HepG2 (cell line): ENCODE measurements at regions not wholly inside any gene's neighbourhood (a gene's known extent, or its start where the extent isn't known, plus 50 kb on each side); places are given as distances from the start of the nearest gene placed in this dataset.

ENCODE experiments used
- ATAC-seq: fragments of 200-7000 bp; cut with Tn5 transposase; 3 replicates; pipeline ENCODE4 v1.9.1; 2020; ENCODE audit warnings: mild to moderate bottlenecking, moderate library complexity
- BruUV-seq: library from RNA; stranded (reverse); fragments of 400-500 nt; replicated peaks from 2 replicates; lab custom pipeline; 2021; lab: Mats Ljungman, UMichigan
- CTCF ChIA-PET: fragments of 300-600 bp; formaldehyde crosslinking; extraction: SDS; loops from one replicate; lab custom pipeline; 2021; ENCODE audit warnings: low total read pairs, inconsistent platforms, low intra/inter-chr PET ratio; lab: Yijun Ruan, JAX
- POLR2A ChIA-PET: fragments of 350-600 bp; sonication (Branson Sonifier 250); formaldehyde crosslinking; loops from one replicate; lab custom pipeline; 2020; ENCODE audit warnings: antibody characterized with exemption, inconsistent platforms; lab: Yijun Ruan, JAX
- DNase-seq: peaks from one replicate; pipeline ENCODE4 v3.0.0-alpha.2; 2015; ENCODE audit warnings: low spot score
- FAIRE-seq: peaks from 3 replicates; lab custom pipeline; 2011; peaks lifted over from hg19 to GRCh38; lab: Jason Lieb, UNC
- H2AFZ ChIP-seq: one replicate; pipeline ENCODE4 v1.6.1; 2011; ENCODE audit warnings: low read length, inconsistent platforms
- H3K27ac ChIP-seq: fragments of 300-600 bp; 3 replicates; pipeline ENCODE4 v1.8.0; 2011; ENCODE audit warnings: mixed run types, mild to moderate bottlenecking, mixed read lengths, low read length, inconsistent platforms; ENCODE audit not compliant: insufficient read depth; ENCODE audit errors: extremely low read length
- H3K27me3 ChIP-seq, 2 experiments: fragments of 200-600 bp in 1 of 2; 2 replicates in 1 of 2; 3 replicates in 1 of 2; pipeline versions ENCODE4 v1.6.0 to v1.8.0; 2011; ENCODE audit warnings: low read length in 2 of 2, mild to moderate bottlenecking in 2 of 2, moderate library complexity in 2 of 2, inconsistent platforms in 1 of 2; ENCODE audit not compliant: insufficient read depth in 2 of 2, control insufficient read depth in 1 of 2
- H3K36me3 ChIP-seq, 2 experiments: fragments of 200-600 bp in 1 of 2; replicated peaks in 1 of 2; 2 replicates in 1 of 2; 3 replicates in 1 of 2; pipeline versions ENCODE4 v1.5.1 to v1.8.0; 2011; ENCODE audit warnings: low read length in 2 of 2, inconsistent platforms in 1 of 2; ENCODE audit not compliant: insufficient read depth in 2 of 2, control insufficient read depth in 1 of 2
- H3K4me1 ChIP-seq: 2 replicates; pipeline ENCODE4 v1.5.1; 2012; ENCODE audit warnings: low read length, inconsistent platforms; ENCODE audit not compliant: insufficient read depth
- H3K4me2 ChIP-seq: 2 replicates; pipeline ENCODE4 v1.6.0; 2011; ENCODE audit warnings: low read depth, low read length, inconsistent platforms
- H3K4me3 ChIP-seq, 3 experiments: fragments of 200-600 bp in 1 of 3; sonication (generic), shearing (Covaris generic) in 1 of 3; replicated peaks in 1 of 3; 2 replicates each; pipeline ENCODE4 v1.5.1; 2011 to 2016; ENCODE audit warnings: low read length in 3 of 3, inconsistent platforms in 2 of 3, low read depth in 2 of 3, mild to moderate bottlenecking in 2 of 3, control low read depth in 1 of 3, mixed read lengths in 1 of 3; ENCODE audit not compliant: insufficient read depth in 1 of 3
- H3K79me2 ChIP-seq: one replicate; pipeline ENCODE4 v1.6.1; 2011; ENCODE audit warnings: low read length, inconsistent platforms; ENCODE audit not compliant: insufficient read depth
- H3K9ac ChIP-seq: 2 replicates; pipeline ENCODE4 v1.6.0; 2011; ENCODE audit warnings: mild to moderate bottlenecking, low read depth, low read length, inconsistent platforms; ENCODE audit not compliant: insufficient read depth
- H3K9me3 ChIP-seq: 2 replicates; pipeline ENCODE4 v1.5.1; 2012; ENCODE audit warnings: mild to moderate bottlenecking, low read length
- H4K20me1 ChIP-seq: 2 replicates; pipeline ENCODE4 v1.6.0; 2011; ENCODE audit warnings: inconsistent platforms, mild to moderate bottlenecking, low read length, moderate library complexity; ENCODE audit not compliant: insufficient read depth
- ATF1 ChIP-seq: IDR thresholded peaks from 2 replicates; pipeline ENCODE4 v1.6.1; 2016; ENCODE audit warnings: mild to moderate bottlenecking, control low read depth
- CAMTA2 ChIP-seq: sonication (generic); formaldehyde crosslinking; IDR thresholded peaks from 2 replicates; pipeline ENCODE4 v1.4.0; 2020; ENCODE audit warnings: mild to moderate bottlenecking, missing genetic modification reagents, borderline replicate concordance
- MAZ ChIP-seq, 2 experiments: sonication (generic) in 1 of 2; formaldehyde crosslinking in 1 of 2; IDR thresholded peaks; 2 replicates each; pipeline versions ENCODE4 v1.5.0 to v1.6.1; 2012 to 2020; ENCODE audit warnings: low read depth in 2 of 2, mild to moderate bottlenecking in 2 of 2, borderline replicate concordance in 1 of 2, improper control_type of control experiment in 1 of 2, low read length in 1 of 2, missing genetic modification reagents in 1 of 2, moderate library complexity in 1 of 2
- MYNN ChIP-seq: sonication (generic); formaldehyde crosslinking; IDR thresholded peaks from 2 replicates; pipeline ENCODE4 v1.4.0; 2020; ENCODE audit warnings: mild to moderate bottlenecking, low read depth, missing genetic modification reagents
- RBM22 ChIP-seq: fragments of 200-400 bp; formaldehyde crosslinking; optimal IDR thresholded peaks from 2 replicates; pipeline ENCODE3; 2017; ENCODE audit warnings: mild to moderate bottlenecking, low read length, moderate library complexity
- SMARCE1 ChIP-seq: fragments of 450-650 bp; IDR thresholded peaks from 2 replicates; pipeline ENCODE4 v1.6.1; 2017; ENCODE audit warnings: borderline replicate concordance
- YEATS4 ChIP-seq: sonication (generic); formaldehyde crosslinking; IDR thresholded peaks from 2 replicates; pipeline ENCODE4 v1.4.0; 2020; ENCODE audit warnings: missing genetic modification reagents, borderline replicate concordance
- ZUFSP ChIP-seq: sonication (generic); formaldehyde crosslinking; IDR thresholded peaks from 2 replicates; pipeline ENCODE4 v1.9.0; 2021; ENCODE audit warnings: missing genetic modification reagents, mild to moderate bottlenecking, borderline replicate concordance
- WGBS: methylation state at CpG from one replicate; pipeline ENCODE4 v1.1.6; 2017; ENCODE audit warnings: low lambda C conversion rate; 5-methylcytosine and 5-hydroxymethylcytosine counted together
- in situ Hi-C: cut with HindIII; loops from 2 replicates; pipeline ENCODE4 v1.10.0; 2017; ENCODE audit warnings: low pct_unique_long_range_greater_than_20kb; ENCODE audit not compliant: extremely low pct_ligation_motif_present
- intact Hi-C: fragments of 100-400 bp; cut with micrococcal nuclease; formaldehyde crosslinking; loops from one replicate; pipeline ENCODE4 v1.10.0; 2022; ENCODE audit not compliant: unreplicated experiment
- TF ChIP-seq, protein P1 (sequence below): sonication (generic); formaldehyde crosslinking; IDR thresholded peaks from 2 replicates; pipeline ENCODE4 v1.4.0; 2020; ENCODE audit warnings: missing genetic modification reagents, mild to moderate bottlenecking, borderline replicate concordance
- TF ChIP-seq, protein P2 (sequence below): IDR thresholded peaks from 2 replicates; pipeline ENCODE4 v1.6.1; 2016; ENCODE audit warnings: low read depth
- TF ChIP-seq, protein P3 (sequence below): sonication (generic); formaldehyde crosslinking; IDR thresholded peaks from 2 replicates; pipeline ENCODE4 v1.8.0; 2023; ENCODE audit warnings: mild to moderate bottlenecking, missing genetic modification reagents

DNA sequence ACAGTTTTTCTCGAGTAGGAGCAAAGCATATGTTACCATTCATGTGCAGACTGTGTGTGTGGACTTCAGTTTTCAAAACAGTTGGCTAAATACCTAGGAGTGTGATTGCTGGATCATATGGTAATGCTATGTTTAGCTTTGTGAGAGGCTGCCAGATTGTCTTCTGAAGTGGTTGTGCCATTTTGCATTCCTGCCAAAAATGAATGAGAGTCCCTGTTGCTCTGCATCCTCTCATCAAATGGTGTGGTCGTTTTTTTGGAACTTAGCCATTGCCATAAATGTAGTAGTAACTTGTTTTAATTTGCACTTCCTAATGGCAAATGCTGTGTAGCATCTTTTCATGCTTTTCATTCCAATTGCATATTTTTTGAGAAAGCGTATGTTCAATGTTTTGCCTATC lies 77.2 kb upstream of the NDN start:
- H3K27me3 ChIP-seq, result no peaks in the 10 kb centered on the region; a peak in 1 of 5 replicates
- H3K4me3 ChIP-seq, result no peak overlapping the region
- no TSS peak for BruUV-seq
- H3K9ac ChIP-seq, result no peak overlapping the region
- DNase-seq, result no peak
- POLR2A ChIA-PET, result no interaction called here
- peaks cover 22% of the 10 kb centered on the region; the same call in 1 of the 2 replicates for H3K9me3 ChIP-seq
- no peak overlapping the region for H3K4me2 ChIP-seq
- in situ Hi-C loops (no loop called here), intact Hi-C loops (loop anchor here (10.0 kb wide), 1 partner anchor 90 kb away; no protein-coding TSS in a partner anchor)
- WGBS, result 13% methylated on average over 3 of the region's 3 CpGs
- H3K36me3 ChIP-seq, result no peaks in the 10 kb centered on the region
- H3K79me2 ChIP-seq, result no peaks in the 10 kb centered on the region
- CTCF ChIA-PET, result no interaction called here
- ATAC-seq, result no peak
- no peak overlapping the region for H3K27ac ChIP-seq
- FAIRE-seq, result no peak
- no peaks in the 10 kb centered on the region for H3K4me1 ChIP-seq
- H2AFZ ChIP-seq, result no peak overlapping the region
- no peaks in the 10 kb centered on the region for H4K20me1 ChIP-seq
- TF ChIP-seq RBM22 (no peak), MYNN (CRISPR knock-in tag) (no peak), ZUFSP (CRISPR knock-in tag) (no peak), MAZ (IDR thresholded peaks at IDR 0.05; ENCODE audit: borderline replicate concordance, low read depth, low read length) (no peak), MAZ (CRISPR knock-in tag; IDR thresholded peaks at IDR 0.05; ENCODE audit: low read depth) (no peak), ATF1 (CRISPR knock-in tag) (no peak), CAMTA2 (CRISPR knock-in tag) (no peak), YEATS4 (CRISPR knock-in tag) (no peak), SMARCE1 (no peak)
- TF ChIP-seq, protein P1, sequence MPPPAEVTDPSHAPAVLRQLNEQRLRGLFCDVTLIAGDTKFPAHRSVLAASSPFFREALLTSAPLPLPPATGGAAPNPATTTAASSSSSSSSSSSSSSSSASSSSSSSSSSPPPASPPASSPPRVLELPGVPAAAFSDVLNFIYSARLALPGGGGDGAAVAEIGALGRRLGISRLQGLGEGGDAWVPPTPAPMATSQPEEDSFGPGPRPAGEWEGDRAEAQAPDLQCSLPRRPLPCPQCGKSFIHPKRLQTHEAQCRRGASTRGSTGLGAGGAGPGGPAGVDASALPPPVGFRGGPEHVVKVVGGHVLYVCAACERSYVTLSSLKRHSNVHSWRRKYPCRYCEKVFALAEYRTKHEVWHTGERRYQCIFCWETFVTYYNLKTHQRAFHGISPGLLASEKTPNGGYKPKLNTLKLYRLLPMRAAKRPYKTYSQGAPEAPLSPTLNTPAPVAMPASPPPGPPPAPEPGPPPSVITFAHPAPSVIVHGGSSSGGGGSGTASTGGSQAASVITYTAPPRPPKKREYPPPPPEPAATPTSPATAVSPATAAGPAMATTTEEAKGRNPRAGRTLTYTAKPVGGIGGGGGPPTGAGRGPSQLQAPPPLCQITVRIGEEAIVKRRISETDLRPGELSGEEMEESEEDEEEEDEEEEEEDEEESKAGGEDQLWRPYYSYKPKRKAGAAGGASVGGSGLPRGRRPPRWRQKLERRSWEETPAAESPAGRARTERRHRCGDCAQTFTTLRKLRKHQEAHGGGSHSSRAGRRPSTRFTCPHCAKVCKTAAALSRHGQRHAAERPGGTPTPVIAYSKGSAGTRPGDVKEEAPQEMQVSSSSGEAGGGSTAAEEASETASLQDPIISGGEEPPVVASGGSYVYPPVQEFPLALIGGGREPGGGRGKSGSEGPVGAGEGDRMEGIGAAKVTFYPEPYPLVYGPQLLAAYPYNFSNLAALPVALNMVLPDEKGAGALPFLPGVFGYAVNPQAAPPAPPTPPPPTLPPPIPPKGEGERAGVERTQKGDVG (CRISPR knock-in tag), result no peak
- TF ChIP-seq, protein P2, sequence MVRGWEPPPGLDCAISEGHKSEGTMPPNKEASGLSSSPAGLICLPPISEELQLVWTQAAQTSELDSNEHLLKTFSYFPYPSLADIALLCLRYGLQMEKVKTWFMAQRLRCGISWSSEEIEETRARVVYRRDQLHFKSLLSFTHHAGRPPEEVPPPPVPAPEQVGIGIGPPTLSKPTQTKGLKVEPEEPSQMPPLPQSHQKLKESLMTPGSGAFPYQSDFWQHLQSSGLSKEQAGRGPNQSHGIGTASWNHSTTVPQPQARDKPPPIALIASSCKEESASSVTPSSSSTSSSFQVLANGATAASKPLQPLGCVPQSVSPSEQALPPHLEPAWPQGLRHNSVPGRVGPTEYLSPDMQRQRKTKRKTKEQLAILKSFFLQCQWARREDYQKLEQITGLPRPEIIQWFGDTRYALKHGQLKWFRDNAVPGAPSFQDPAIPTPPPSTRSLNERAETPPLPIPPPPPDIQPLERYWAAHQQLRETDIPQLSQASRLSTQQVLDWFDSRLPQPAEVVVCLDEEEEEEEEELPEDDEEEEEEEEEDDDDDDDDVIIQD (CRISPR knock-in tag), result no peak
- TF ChIP-seq, protein P3, sequence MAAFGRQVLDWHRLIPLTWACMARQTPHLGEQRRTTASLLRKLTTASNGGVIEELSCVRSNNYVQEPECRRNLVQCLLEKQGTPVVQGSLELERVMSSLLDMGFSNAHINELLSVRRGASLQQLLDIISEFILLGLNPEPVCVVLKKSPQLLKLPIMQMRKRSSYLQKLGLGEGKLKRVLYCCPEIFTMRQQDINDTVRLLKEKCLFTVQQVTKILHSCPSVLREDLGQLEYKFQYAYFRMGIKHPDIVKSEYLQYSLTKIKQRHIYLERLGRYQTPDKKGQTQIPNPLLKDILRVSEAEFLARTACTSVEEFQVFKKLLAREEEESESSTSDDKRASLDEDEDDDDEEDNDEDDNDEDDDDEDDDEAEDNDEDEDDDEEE, result no peak
